CD14-positive monocyte (primary cell): ENCODE measurements at regions not wholly inside any gene's neighbourhood (a gene's known extent, or its start where the extent isn't known, plus 50 kb on each side); places are given as distances from the start of the nearest gene placed in this dataset.

Source experiments
- DNase-seq, 3 donors: peaks; one replicate each; pipeline ENCODE4 v3.0.0-alpha.2; 2011 to 2022
- H2AFZ ChIP-seq: 2 replicates; pipeline ENCODE4 v1.6.0; 2012; ENCODE audit warnings: mild to moderate bottlenecking, low read depth, low read length, inconsistent platforms; ENCODE audit not compliant: insufficient read depth, poor library complexity, severe bottlenecking
- H3K27ac ChIP-seq, 2 donors: 1 replicate in 1 of 2; 2 replicates in 1 of 2; pipeline ENCODE4 v1.5.1; 2012 to 2013; ENCODE audit warnings: low read length in 2 of 2, control low read depth in 1 of 2, inconsistent platforms in 1 of 2, low read depth in 1 of 2, mild to moderate bottlenecking in 1 of 2
- H3K27me3 ChIP-seq, 2 donors: one replicate each; pipeline versions ENCODE4 v1.6.0 to v1.6.1; 2011 to 2013; ENCODE audit warnings: low read length in 2 of 2; ENCODE audit not compliant: control insufficient read depth in 2 of 2, insufficient read depth in 2 of 2
- H3K36me3 ChIP-seq, 2 donors: replicated peaks in 1 of 2; 1 replicate in 1 of 2; 2 replicates in 1 of 2; pipeline versions ENCODE4 v1.5.1 to v1.6.1; 2012 to 2013; ENCODE audit warnings: low read length in 2 of 2, control low read depth in 1 of 2, inconsistent platforms in 1 of 2, mild to moderate bottlenecking in 1 of 2; ENCODE audit not compliant: insufficient read depth in 2 of 2, control insufficient read depth in 1 of 2
- H3K4me1 ChIP-seq, 2 donors: 1 replicate in 1 of 2; 2 replicates in 1 of 2; pipeline versions ENCODE4 v1.5.1 to v1.6.1; 2012 to 2013; ENCODE audit warnings: low read length in 2 of 2, control low read depth in 1 of 2, inconsistent platforms in 1 of 2, mild to moderate bottlenecking in 1 of 2, moderate library complexity in 1 of 2; ENCODE audit not compliant: insufficient read depth in 2 of 2, control insufficient read depth in 1 of 2
- H3K4me2 ChIP-seq: replicated peaks from 2 replicates; pipeline ENCODE3; 2012; ENCODE audit warnings: low read length, moderate library complexity, mild to moderate bottlenecking; ENCODE audit not compliant: poor library complexity, severe bottlenecking; ENCODE audit errors: extremely low read depth
- H3K4me3 ChIP-seq, 3 experiments: fragments of 200-600 bp in 1 of 3; sonication (generic) in 1 of 3; replicated peaks in 1 of 3; 1 replicate in 2 of 3; 2 replicates in 1 of 3; pipeline ENCODE4 v1.5.1; 2011 to 2013; ENCODE audit warnings: low read length in 3 of 3, mild to moderate bottlenecking in 3 of 3, control low read depth in 2 of 3, low read depth in 2 of 3, inconsistent platforms in 1 of 3, moderate library complexity in 1 of 3
- H3K79me2 ChIP-seq: 2 replicates; pipeline ENCODE4 v1.6.0; 2012; ENCODE audit warnings: mild to moderate bottlenecking, control low read depth, inconsistent platforms, low read length, moderate library complexity; ENCODE audit not compliant: insufficient read depth
- H3K9ac ChIP-seq: 2 replicates; pipeline ENCODE4 v1.6.0; 2017; ENCODE audit warnings: low read length, mild to moderate bottlenecking; ENCODE audit not compliant: insufficient read depth, poor library complexity, severe bottlenecking
- H3K9me3 ChIP-seq, 2 donors: replicated peaks in 1 of 2; 1 replicate in 1 of 2; 2 replicates in 1 of 2; pipeline versions ENCODE4 v1.5.1 to v1.6.1; 2012 to 2013; ENCODE audit warnings: low read length in 2 of 2, control low read depth in 1 of 2; ENCODE audit not compliant: control insufficient read depth in 1 of 2, insufficient read depth in 1 of 2
- H4K20me1 ChIP-seq: 2 replicates; pipeline ENCODE4 v1.6.0; 2012; ENCODE audit warnings: mild to moderate bottlenecking, low read length, control low read depth, moderate library complexity; ENCODE audit not compliant: insufficient read depth
- H3K27ac Mint-ChIP-seq, 7 donors: one replicate each; pipeline ENCODE4 v1.8.0; 2020; ENCODE audit warnings: mild to moderate bottlenecking in 7 of 7, mixed read lengths in 7 of 7, moderate library complexity in 6 of 7, inconsistent platforms in 2 of 7
- H3K27me3 Mint-ChIP-seq, 3 donors: one replicate each; pipeline ENCODE4 v1.8.0; 2021 to 2022; ENCODE audit warnings: low read depth in 3 of 3, mild to moderate bottlenecking in 3 of 3, mixed read lengths in 3 of 3, moderate library complexity in 3 of 3, inconsistent platforms in 1 of 3
- H3K36me3 Mint-ChIP-seq, 2 donors: one replicate each; pipeline ENCODE4 v1.8.0; 2020; ENCODE audit warnings: mixed read lengths in 2 of 2, inconsistent platforms in 1 of 2, mild to moderate bottlenecking in 1 of 2
- H3K4me1 Mint-ChIP-seq: one replicate; pipeline ENCODE4 v1.8.0; 2020; ENCODE audit warnings: mild to moderate bottlenecking, mixed read lengths
- H3K4me3 Mint-ChIP-seq, 2 donors: one replicate each; pipeline ENCODE4 v1.8.0; 2020; ENCODE audit warnings: mild to moderate bottlenecking in 2 of 2, mixed read lengths in 2 of 2, moderate library complexity in 1 of 2
- H3K9me3 Mint-ChIP-seq, 7 donors: one replicate each; pipeline ENCODE4 v1.8.0; 2020 to 2022; ENCODE audit warnings: mixed read lengths in 7 of 7, mild to moderate bottlenecking in 6 of 7, moderate library complexity in 6 of 7, inconsistent platforms in 2 of 7
- WGBS: methylation state at CpG from one replicate; pipeline ENCODE4 v1.1.5; 2013; ENCODE audit warnings: missing lambda C conversion rate; ENCODE audit not compliant: insufficient coverage; 5-methylcytosine and 5-hydroxymethylcytosine counted together
- intact Hi-C, 2 donors: fragments of 100-400 bp; cut with micrococcal nuclease; formaldehyde crosslinking; loops; one replicate each; pipeline versions ENCODE4 v1.15.0 to v1.15.1; 2023
- TF ChIP-seq, protein P1 (sequence below): fragments of 200-600 bp; IDR thresholded peaks from one replicate; pipeline ENCODE4 v1.8.0; 2022; ENCODE audit warnings: antibody characterized with exemption, mild to moderate bottlenecking

DNA sequence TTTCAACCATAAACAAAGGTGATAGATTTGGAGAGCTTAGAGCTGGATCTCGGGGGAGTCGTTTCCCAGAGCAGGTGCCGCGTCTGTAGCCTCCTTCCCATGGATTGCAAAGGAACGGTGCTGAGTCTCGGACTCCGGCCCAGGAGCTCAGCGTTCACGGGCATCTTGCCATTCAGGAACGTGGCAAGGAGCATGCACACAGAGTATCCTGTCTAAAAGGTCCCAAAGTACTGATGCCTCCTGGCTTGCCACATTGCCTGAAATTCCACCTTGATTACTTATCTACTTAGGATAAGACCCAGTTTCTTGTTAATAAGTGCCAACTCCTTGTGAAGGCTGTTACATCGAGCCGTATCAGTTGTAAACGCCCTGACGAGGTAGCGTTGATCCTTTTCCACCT lies 197.8 kb upstream of the MYT1L start:
- H3K27ac Mint-ChIP-seq = no peak overlapping the region

DNA sequence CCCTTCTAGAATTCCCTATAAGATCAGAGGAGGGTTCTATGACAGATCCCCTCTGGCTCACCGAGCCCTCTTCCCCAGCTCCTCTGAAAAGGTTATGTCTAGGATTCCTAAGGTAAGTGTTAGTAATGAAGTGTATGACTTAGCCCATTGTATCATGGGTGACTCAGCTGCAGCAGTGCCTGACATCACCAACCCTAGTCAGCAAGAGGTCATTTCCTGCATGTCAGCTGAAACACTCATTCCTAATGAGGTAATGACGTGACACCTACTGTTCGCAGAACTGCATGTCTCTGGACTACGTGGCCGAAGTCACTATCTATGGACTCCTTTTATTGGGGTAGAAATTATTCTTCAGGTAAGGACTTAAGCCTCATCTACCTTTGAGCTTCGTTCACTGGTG lies 196.1 kb upstream of the MYT1L start:
- H3K9ac ChIP-seq = no peak overlapping the region
- no peak overlapping the region for H3K4me2 ChIP-seq
- no peak overlapping the region for H3K4me3 ChIP-seq
- TF ChIP-seq, protein P1, sequence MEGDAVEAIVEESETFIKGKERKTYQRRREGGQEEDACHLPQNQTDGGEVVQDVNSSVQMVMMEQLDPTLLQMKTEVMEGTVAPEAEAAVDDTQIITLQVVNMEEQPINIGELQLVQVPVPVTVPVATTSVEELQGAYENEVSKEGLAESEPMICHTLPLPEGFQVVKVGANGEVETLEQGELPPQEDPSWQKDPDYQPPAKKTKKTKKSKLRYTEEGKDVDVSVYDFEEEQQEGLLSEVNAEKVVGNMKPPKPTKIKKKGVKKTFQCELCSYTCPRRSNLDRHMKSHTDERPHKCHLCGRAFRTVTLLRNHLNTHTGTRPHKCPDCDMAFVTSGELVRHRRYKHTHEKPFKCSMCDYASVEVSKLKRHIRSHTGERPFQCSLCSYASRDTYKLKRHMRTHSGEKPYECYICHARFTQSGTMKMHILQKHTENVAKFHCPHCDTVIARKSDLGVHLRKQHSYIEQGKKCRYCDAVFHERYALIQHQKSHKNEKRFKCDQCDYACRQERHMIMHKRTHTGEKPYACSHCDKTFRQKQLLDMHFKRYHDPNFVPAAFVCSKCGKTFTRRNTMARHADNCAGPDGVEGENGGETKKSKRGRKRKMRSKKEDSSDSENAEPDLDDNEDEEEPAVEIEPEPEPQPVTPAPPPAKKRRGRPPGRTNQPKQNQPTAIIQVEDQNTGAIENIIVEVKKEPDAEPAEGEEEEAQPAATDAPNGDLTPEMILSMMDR = no peak
- H3K4me1 Mint-ChIP-seq = no peaks in the 10 kb centered on the region
- H3K4me3 Mint-ChIP-seq = no peak overlapping the region
- no peaks in the 10 kb centered on the region for H3K36me3 ChIP-seq
- no CpG with 5 or more reads among the region's 6 CpGs for WGBS
- H3K36me3 Mint-ChIP-seq = no peaks in the 10 kb centered on the region
- H3K4me1 ChIP-seq = no peaks in the 10 kb centered on the region
- intact Hi-C loops = no loop called here
- DNase-seq = no peak
- no peak overlapping the region for H3K27ac ChIP-seq
- no peak overlapping the region for H2AFZ ChIP-seq
- H3K9me3 Mint-ChIP-seq = peaks cover under 1 to 12% (median 5%) of the 10 kb centered on the region in 7 donors
- no peaks in the 10 kb centered on the region for H4K20me1 ChIP-seq
- no peaks in the 10 kb centered on the region for H3K9me3 ChIP-seq
- no peaks in the 10 kb centered on the region for H3K27me3 Mint-ChIP-seq
- no peaks in the 10 kb centered on the region for H3K79me2 ChIP-seq
- H3K27me3 ChIP-seq = no peaks in the 10 kb centered on the region
- no peak overlapping the region for H3K27ac Mint-ChIP-seq

More for the DNA sequence above, 197.8 kb upstream of the MYT1L start:
- Mint-ChIP-seq H3K4me1 (no peaks in the 10 kb centered on the region), H3K4me3 (no peak overlapping the region), H3K36me3 (no peaks in the 10 kb centered on the region), H3K9me3 (peaks cover 0 to 12% (median 3%) of the 10 kb centered on the region in 7 donors), H3K27me3 (no peaks in the 10 kb centered on the region)
- no peak overlapping the region for H3K27ac ChIP-seq
- 97% methylated on average over 15 of the region's 15 CpGs for WGBS
- TF ChIP-seq, protein P1 = no peak
- H3K4me2 ChIP-seq = no peak overlapping the region
- no peaks in the 10 kb centered on the region for H3K79me2 ChIP-seq
- no peak overlapping the region for H3K9ac ChIP-seq
- H3K9me3 ChIP-seq = no peaks in the 10 kb centered on the region
- no peaks in the 10 kb centered on the region for H3K4me1 ChIP-seq
- intact Hi-C loops = no loop called here
- no peaks in the 10 kb centered on the region for H3K36me3 ChIP-seq
- DNase-seq = no peak
- no peaks in the 10 kb centered on the region for H3K27me3 ChIP-seq
- no peak overlapping the region for H2AFZ ChIP-seq
- H3K4me3 ChIP-seq = no peak overlapping the region
- H4K20me1 ChIP-seq = no peaks in the 10 kb centered on the region
